ENCODE measurements at regions not wholly inside any gene's neighbourhood (a gene's known extent, or its start where the extent isn't known, plus 50 kb on each side); places are given as distances from the start of the nearest gene placed in this dataset.
"Not testable (repeated sequence)": the region's sequence is repeated elsewhere in the genome, so short reads cannot be mapped to it uniquely, and the experiment has no call there.

DNA sequence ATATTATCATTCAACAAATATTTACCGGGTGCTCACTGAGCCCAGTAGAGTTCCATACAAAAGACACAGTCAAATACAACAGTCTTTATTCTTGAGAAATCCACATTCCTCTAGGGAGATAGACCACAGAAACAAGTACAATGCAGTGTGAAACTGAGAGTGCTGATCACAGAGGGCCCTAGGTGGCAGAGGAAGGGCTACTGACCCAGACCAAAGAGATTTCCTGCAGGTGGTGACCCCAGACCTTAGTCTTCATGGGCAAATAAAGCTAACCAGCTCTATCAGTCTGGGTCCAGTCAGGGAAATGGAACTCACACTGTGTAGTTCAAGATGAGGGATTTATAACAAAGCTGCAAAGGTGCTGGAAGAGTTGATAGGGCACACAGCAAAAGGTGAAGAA lies 110.4 kb upstream of the SLC27A6 start:
- Histone ChIP-seq H3K4me3 (no peak overlapping the region), H3K9me3 (peaks cover 4% of the 10 kb centered on the region), H3K4me1 (no peaks in the 10 kb centered on the region), H3K27me3 (no peaks in the 10 kb centered on the region), H3K27ac (no peak overlapping the region), H3K36me3 (no peaks in the 10 kb centered on the region)
- TF ChIP-seq POLR2A (IDR thresholded peaks at IDR 0.05) (no peak), POLR2AphosphoS5 (IDR thresholded peaks at IDR 0.05) (no peak), EP300 (IDR thresholded peaks at IDR 0.05) (no peak), CTCF (IDR thresholded peaks at IDR 0.05) (no peak)
- DNase-seq (ENCODE audit: low spot score in 2 of 2): no peak
- WGBS: 84% methylated on average over 1 of the region's 1 CpG

- Histone ChIP-seq H3K9me3 (no peaks in the 10 kb centered on the region), H3K27ac (no peak overlapping the region), H3K4me1 (no peaks in the 10 kb centered on the region), H3K27me3 (no peaks in the 10 kb centered on the region), H3K36me3 (no peaks in the 10 kb centered on the region), H3K4me3 (no peak overlapping the region)
- DNase-seq (ENCODE audit: low spot score in 2 of 2): no peak
- WGBS: 81% methylated on average over 3 of the region's 3 CpGs
- TF ChIP-seq CTCF (IDR thresholded peaks at IDR 0.05) (no peak), POLR2A (IDR thresholded peaks at IDR 0.05) (no peak), EP300 (IDR thresholded peaks at IDR 0.05) (no peak), POLR2AphosphoS5 (IDR thresholded peaks at IDR 0.05) (no peak)
These were observed 108.1 kb upstream of the SLC27A6 start for GRCh38 chr5:128857076-128857677.

- no peaks in the 10 kb centered on the region for H3K36me3 ChIP-seq
- H3K4me1 ChIP-seq: no peaks in the 10 kb centered on the region
- H3K27me3 ChIP-seq: no peaks in the 10 kb centered on the region
- no peak overlapping the region for H3K4me3 ChIP-seq
- DNase-seq (ENCODE audit: low spot score in 2 of 2): no peak
- 83% methylated on average over 1 of the region's 1 CpG for WGBS
- no peaks in the 10 kb centered on the region for H3K9me3 ChIP-seq
- TF ChIP-seq POLR2A (IDR thresholded peaks at IDR 0.05) (no peak), EP300 (IDR thresholded peaks at IDR 0.05) (no peak), CTCF (IDR thresholded peaks at IDR 0.05) (no peak), POLR2AphosphoS5 (IDR thresholded peaks at IDR 0.05) (no peak)
- H3K27ac ChIP-seq: no peak overlapping the region
These were observed 106.3 kb upstream of the SLC27A6 start for GRCh38 chr5:128858995-128859394.

- H3K27me3 ChIP-seq; H3K4me1 ChIP-seq; DNase-seq (ENCODE audit: low spot score in 2 of 2); H3K36me3 ChIP-seq; H3K27ac ChIP-seq; H3K4me3 ChIP-seq; H3K9me3 ChIP-seq: not testable (repeated sequence)
- WGBS: 96% methylated on average over 22 of the region's 22 CpGs
These were observed 104.1 kb upstream of the SLC27A6 start for GRCh38 chr5:128861155-128861554.

GRCh38 chr5:128869970-128870369 lies 95.3 kb upstream of the SLC27A6 start:
- Histone ChIP-seq H3K27ac (no peak overlapping the region), H3K4me3 (no peak overlapping the region), H3K4me1 (no peaks in the 10 kb centered on the region), H3K36me3 (no peaks in the 10 kb centered on the region), H3K9me3 (no peaks in the 10 kb centered on the region), H3K27me3 (no peaks in the 10 kb centered on the region)
- TF ChIP-seq POLR2AphosphoS5 (IDR thresholded peaks at IDR 0.05): no peak
- no peak for TF ChIP-seq POLR2A (IDR thresholded peaks at IDR 0.05)
- TF ChIP-seq EP300 (IDR thresholded peaks at IDR 0.05): no peak
- no peak for TF ChIP-seq CTCF (IDR thresholded peaks at IDR 0.05)
- DNase-seq (ENCODE audit: low spot score in 2 of 2): no peak
- WGBS: 18% methylated on average over 1 of the region's 1 CpG

DNA sequence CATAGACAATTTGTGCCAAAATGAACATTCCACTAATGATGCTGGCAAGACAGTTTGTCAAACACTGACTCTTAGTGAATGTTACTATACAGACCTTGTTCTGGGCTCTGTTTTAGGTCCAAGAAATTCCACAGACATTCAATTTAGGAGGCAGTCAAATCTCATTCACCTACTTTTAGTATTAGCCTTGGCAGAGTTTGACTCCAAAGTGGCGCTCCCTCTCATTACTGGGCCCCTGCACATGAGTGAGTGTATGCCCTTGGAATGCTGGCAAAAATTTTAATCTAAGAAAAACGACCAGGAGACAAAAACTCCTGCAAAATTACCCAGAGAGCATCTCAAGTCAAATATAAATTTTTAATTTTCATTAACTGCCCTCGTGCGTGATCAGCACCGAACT lies 94.9 kb upstream of the SLC27A6 start:
- TF ChIP-seq POLR2AphosphoS5 (IDR thresholded peaks at IDR 0.05) (no peak), EP300 (IDR thresholded peaks at IDR 0.05) (no peak), CTCF (IDR thresholded peaks at IDR 0.05) (no peak), POLR2A (IDR thresholded peaks at IDR 0.05) (no peak)
- WGBS: 63% methylated on average over 5 of the region's 5 CpGs
- Histone ChIP-seq H3K27ac (no peak overlapping the region), H3K4me1 (no peaks in the 10 kb centered on the region), H3K36me3 (no peaks in the 10 kb centered on the region), H3K4me3 (no peak overlapping the region), H3K27me3 (no peaks in the 10 kb centered on the region), H3K9me3 (no peaks in the 10 kb centered on the region)
- no peak for DNase-seq (ENCODE audit: low spot score in 2 of 2)
